Stimulated activated CD8-positive, alpha-beta memory T cell treated with anti-CD3 and anti-CD28 coated beads, Interleukin-12 subunit alpha, Interleukin-12 subunit beta, amount 100 ng/mL, for 24 hours (primary cell): ENCODE measurements at regions not wholly inside any gene's neighbourhood (a gene's known extent, or its start where the extent isn't known, plus 50 kb on each side); places are given as distances from the start of the nearest gene placed in this dataset.
"Not testable (repeated sequence)": the region's sequence is repeated elsewhere in the genome, so short reads cannot be mapped to it uniquely, and the experiment has no call there.

Experiments used
- DNase-seq: peaks from one replicate; pipeline ENCODE4 v3.0.0-alpha.2; 2020; ENCODE audit errors: extremely low read depth

- DNase-seq, result not testable (repeated sequence)
Observed at GRCh38 chr7:135872861-135873260, 104.3 kb downstream of the MTPN start.

DNA sequence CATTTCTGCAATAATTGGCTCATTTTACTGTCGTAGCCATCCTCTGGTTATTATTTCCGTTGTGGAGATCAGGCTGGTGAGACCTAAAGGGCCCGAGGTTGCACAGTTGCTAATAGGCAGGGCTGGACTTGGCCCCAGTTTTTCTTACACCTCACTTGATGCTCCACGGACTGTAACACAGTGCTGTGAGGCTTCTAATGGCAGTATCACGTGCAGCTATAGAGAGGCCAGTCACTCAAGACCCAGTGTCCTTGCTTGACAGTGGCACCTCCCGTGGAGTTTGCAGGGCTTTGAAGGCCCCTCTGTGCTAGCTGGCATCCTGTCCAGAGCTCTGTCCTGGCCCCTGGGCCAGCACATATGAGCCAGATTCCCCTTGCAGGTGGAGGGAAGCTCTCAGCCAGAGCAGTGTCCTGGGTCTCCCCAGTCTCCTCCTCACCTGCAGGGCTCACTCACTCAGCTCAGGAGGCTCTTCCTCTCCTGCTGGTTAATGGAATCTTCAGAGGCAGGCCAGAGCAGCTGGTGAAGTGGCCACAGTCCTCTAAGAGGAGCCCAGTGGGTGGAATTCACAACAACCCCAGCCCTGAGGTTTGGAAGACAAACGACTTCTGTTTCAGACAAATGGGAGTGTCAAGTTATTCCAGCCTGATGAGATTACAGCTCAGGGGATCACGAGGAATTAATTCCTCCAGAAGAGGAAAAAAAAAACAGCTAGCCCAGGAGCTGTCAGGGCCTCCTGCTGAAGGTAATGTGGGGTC is 114.2 kb upstream of the FAM180A start:
- DNase-seq, result no peak

GRCh38 chr7:135859538-135859937 is 110.9 kb upstream of the FAM180A start:
- no peak for DNase-seq

DNA sequence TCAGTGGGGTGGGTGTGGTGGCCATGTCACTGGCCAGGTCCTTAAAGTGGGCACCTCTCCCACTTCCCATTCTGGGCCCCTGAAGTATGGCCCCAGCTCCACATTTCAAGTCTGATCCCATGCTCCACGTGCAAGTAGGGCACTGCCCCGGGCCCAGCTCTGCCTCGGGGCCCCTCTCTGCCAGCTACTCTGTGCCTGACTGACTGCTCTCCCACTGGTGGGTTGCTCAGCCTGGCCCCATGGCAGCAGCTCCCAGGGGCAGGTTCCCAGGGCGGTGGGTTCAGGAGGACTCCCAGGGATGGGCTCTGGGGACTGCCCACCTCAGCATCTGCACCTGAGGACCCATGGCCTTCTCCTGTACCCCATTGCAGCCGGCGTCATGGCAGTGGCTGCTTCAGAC is 110.2 kb upstream of the FAM180A start:
- no peak for DNase-seq

DNA sequence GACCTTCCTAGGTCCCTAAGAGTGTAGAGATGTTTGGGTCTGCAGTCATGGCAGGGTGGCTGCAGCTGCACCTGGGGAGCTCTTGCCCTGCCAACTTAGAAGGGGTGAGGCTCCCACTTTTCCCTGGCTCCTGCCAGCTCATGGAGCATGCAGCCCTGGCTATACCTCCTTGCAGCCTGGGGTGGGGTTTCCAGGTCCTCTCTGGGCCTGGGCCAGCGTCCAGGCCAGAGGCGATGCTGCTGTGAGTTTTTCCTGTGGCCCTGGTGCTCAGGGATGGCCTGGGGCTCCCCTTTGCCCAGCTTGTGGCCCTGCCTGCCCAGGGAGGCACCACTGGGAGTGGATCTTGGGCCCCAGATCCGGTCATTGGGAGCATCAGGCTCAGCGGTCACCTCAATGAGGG is 109.8 kb upstream of the FAM180A start:
- DNase-seq, result no peak

GRCh38 chr7:135857519-135858274 is 109.1 kb upstream of the FAM180A start:
- no peak for DNase-seq

GRCh38 chr7:135856356-135857144 is 107.9 kb upstream of the FAM180A start:
- no peak for DNase-seq

DNA sequence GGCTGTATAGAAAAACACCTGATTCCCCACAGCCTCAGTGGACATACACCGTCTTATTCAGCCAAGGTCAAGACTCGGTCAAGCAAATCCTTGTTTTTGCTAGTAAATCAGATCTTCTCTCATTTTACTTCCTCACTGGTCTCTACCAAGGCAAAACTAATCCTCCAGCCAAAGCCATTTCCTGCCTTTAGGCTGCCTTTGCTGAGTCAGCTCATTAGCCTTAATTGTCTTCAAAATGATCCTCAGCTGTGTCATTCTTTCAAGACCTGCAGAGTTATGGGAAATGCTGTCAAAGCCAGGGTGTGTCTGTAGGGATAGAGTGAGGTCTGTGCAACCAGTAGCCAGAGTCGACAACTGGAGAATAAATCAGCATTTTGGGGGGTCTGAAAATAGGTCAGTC is 107.2 kb upstream of the FAM180A start:
- no peak for DNase-seq

DNA sequence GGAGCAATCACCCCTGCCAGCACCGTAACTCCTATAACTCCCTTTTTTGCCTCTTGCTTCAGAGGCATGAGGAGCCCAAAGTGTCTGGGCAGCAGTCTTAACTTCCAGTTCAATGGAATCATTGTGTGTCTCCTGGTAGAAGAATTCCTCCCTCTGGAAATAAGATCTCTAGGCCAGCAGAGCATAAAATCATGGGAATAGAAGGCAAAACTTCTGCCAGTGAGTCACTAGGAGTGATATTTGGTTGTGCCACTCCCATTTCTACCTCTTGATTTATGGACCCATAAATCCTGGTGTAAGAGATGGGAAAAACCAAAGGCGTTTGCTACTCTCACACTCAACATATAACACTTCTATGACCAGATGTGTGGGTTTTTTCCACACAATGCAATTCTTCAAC is 104.9 kb upstream of the FAM180A start:
- no peak for DNase-seq

DNA sequence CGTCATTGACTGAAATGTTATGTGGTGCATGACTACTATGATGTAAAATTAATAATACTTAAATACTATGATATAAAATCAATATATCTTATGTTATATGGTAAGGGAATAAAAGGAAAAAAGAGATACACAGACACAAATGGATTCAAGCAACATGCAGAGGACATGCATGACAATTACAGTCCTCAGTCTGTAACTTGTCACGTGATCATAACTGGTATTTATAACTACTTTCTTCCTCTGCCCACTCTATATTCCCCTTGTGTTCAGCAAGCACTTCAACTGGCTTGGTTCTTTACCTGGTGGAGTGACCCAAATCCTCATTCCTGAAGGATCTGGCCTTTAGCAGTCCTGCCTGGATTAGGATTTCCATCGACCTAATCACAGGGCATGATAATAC is 104.4 kb upstream of the FAM180A start:
- DNase-seq, result no peak

- DNase-seq, result no peak
Observed at GRCh38 chr7:135847242-135847641, 98.6 kb upstream of the FAM180A start.

DNA sequence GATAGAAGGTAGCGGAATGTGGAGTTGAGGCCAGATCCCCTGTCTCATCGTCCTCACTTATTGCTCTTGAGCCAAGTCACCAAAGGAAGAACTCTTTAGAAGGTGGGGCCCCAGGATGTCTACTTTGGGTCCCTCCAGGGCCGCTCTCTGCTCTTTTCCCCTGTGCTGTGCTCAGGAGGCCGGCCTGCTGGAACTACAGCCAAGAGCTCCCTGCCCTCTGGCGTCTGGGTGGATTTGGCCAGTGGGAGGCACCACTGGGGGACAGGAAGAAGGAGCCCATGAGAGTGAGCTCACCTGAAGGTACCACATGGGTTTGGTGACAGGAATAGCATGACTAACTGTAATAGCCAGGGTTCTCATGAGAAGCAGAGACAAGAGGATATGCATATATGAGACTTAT is 97.7 kb upstream of the FAM180A start:
- DNase-seq, result no peak

GRCh38 chr7:135845415-135846075 is 96.9 kb upstream of the FAM180A start:
- no peak for DNase-seq

DNA sequence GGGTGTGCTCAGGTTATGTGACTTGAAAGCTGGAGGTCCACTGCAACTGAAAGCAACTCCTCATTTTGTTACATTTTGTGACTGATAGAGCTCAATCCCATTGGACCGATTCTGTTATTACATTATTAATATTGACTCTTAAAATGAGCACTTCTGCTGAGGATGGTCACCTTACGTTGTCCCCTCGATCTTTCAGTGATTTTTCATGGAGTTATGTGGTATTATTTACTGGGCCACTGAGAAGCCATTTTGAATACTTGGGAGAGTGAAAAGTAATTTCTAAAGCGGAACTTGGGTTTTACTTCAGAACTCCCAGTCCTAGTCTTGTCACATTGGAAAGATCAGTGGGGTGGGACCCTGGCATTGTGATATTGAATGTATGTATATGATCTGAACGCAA is 96.3 kb upstream of the FAM180A start:
- no peak for DNase-seq

DNA sequence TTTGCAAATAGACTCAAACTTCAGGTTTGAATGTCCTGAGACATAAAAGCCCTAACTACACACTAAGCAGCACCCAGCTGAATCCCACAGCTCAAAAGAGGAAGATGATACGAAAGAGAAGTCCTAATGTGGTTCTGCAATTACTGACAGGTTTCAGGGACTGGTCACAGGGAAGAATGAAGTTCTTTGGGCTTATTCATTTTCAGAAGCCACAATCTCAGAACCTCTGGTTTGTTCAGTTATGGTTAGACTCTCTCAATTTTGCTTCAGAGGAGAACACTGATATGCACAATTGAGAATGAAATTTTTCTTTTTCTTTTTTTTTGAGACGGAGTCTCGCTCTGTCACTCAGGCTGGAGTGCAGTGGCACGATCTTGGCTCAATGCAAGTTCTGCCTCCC is 94.6 kb upstream of the FAM180A start:
- DNase-seq, result no peak

- no peak for DNase-seq
Observed at GRCh38 chr7:135842446-135843179, 94.0 kb upstream of the FAM180A start.

GRCh38 chr7:135840591-135840990 is 92.0 kb upstream of the FAM180A start:
- no peak for DNase-seq

DNA sequence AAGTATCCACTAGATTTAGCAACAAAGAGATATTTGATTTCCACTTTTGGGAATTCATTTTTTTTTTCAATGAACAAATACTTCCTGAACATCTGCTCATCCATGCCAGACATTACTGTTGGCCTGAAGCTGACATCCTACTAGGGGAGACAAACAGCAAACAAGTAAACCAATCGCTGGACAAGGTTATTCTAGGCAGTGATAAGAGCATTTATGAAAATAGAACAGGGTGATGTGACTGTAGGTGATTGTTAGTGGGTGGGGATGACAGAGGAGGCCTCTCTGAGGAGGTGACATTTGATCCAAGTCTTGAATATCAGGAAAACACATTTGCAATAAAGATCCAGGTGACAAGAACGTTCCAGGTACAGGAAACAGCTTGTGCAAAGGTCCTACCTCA is 89.1 kb upstream of the FAM180A start:
- no peak for DNase-seq

- no peak for DNase-seq
Observed at GRCh38 chr7:135834266-135834665, 85.7 kb upstream of the FAM180A start.

DNA sequence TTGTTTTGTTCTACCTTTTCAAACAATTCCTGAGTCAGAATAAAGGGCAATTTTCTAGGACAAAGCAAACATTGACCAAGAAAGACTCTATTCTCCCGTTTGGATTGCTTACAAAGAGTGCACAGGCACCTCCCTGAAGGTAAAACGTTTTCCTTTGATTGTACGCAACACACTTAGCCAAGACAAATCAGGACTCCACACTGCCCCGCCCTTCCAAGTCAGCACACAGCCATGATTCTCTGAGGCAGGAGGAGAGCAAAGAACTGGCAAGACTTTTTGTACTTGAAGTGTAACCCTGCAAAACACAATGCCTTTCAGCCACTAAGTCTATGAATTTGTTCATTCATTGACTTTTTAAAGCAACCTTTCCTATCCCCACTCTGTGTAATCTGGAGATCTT is 85.0 kb upstream of the FAM180A start:
- DNase-seq, result no peak

- DNase-seq, result no peak
Observed at GRCh38 chr7:135831455-135832195, 83.0 kb upstream of the FAM180A start.
